Heart right ventricle (tissue), 16 donors: ENCODE measurements at regions not wholly inside any gene's neighbourhood (a gene's known extent, or its start where the extent isn't known, plus 50 kb on each side); places are given as distances from the start of the nearest gene placed in this dataset.

Experiments
- ATAC-seq, 8 donors: fragments of 200-7000 bp; cut with Tn5 transposase; one replicate each; pipeline ENCODE4 v1.9.1; 2020; ENCODE audit warnings: mild to moderate bottlenecking in 8 of 8, moderate library complexity in 8 of 8, moderate number of reproducible peaks in 1 of 8
- DNase-seq, 2 donors: peaks; one replicate each; pipeline ENCODE4 v3.0.0-alpha.2; 2020
- H3K27ac ChIP-seq, 10 donors: fragments of 200-600 bp; sonication (generic) in 2 of 10; one replicate each; pipeline versions ENCODE4 v1.5.0 to v1.8.0; 2020 to 2022; ENCODE audit warnings: mild to moderate bottlenecking in 3 of 10
- H3K27me3 ChIP-seq, 7 donors: fragments of 200-600 bp; one replicate each; pipeline ENCODE4 v1.8.0; 2021 to 2022; ENCODE audit warnings: mild to moderate bottlenecking in 2 of 7
- H3K36me3 ChIP-seq, 9 donors: fragments of 200-600 bp; sonication (generic) in 1 of 9; one replicate each; pipeline versions ENCODE4 v1.5.0 to v1.8.0; 2020 to 2022; ENCODE audit warnings: mild to moderate bottlenecking in 2 of 9
- H3K4me1 ChIP-seq, 9 donors: fragments of 200-600 bp; sonication (generic) in 1 of 9; one replicate each; pipeline versions ENCODE4 v1.5.0 to v1.8.0; 2020 to 2022; ENCODE audit warnings: mild to moderate bottlenecking in 4 of 9
- H3K4me3 ChIP-seq, 10 donors: fragments of 200-600 bp; sonication (generic) in 2 of 10; one replicate each; pipeline versions ENCODE4 v1.5.0 to v1.8.0; 2020 to 2022; ENCODE audit warnings: mild to moderate bottlenecking in 7 of 10, moderate library complexity in 2 of 10
- H3K9me3 ChIP-seq, 11 donors: fragments of 200-600 bp in 10 of 11; sonication (generic) in 2 of 11; one replicate each; pipeline versions ENCODE4 v1.5.0 to v1.8.0; 2013 to 2022; ENCODE audit warnings: mild to moderate bottlenecking in 2 of 11, control low read depth in 1 of 11, moderate library complexity in 1 of 11
- CTCF ChIP-seq, 9 donors: fragments of 200-600 bp; sonication (generic) in 2 of 9; IDR thresholded peaks; one replicate each; pipeline versions ENCODE4 v1.5.0 to v1.8.0; 2021 to 2022; ENCODE audit warnings: antibody characterized with exemption in 9 of 9, mild to moderate bottlenecking in 5 of 9, moderate library complexity in 1 of 9
- WGBS, 2 donors: extraction: QIAGEN DNeasy Blood & Tissue Kit; methylation state at CpG; one replicate each; pipeline ENCODE4 v1.1.7; 2013; ENCODE audit warnings: inconsistent platforms in 1 of 2; 5-methylcytosine and 5-hydroxymethylcytosine counted together
- intact Hi-C, 10 donors: fragments of 100-400 bp; cut with DNase I; formaldehyde crosslinking; loops; one replicate each; pipeline versions ENCODE4 v1.11.1 to v1.14.2; 2022
- donor health status: Arrhythmogenic right ventricular cardiomyopathy.
- donor health status: ischemic (EF 13 %, LVEDD 7.1; RV severe dilation, severe dysfunction).
- donor health status: healthy with polysubstance abuse.
- donor health status: DM: no; HTN: yes; CAD: no.
- donor health status: DM: no; HTN: no; CAD: no.
- donor health status: ischemic (EF 25% LVEDD 6.9; RV normal size, moderate dysfunction).
- donor health status: ischemic (EF 25% LVEDD 5.7; RV mildly dilated, moderate dysfunction).
- donor health status: healthy.
- donor health status: DM: yes; HTN: yes; CAD: no.
- donor health status: Ischemic cardiomyopathy.
- donor health status: ischemic (EF 35%, LVEDD 5.7; RV mildly dilated, moderate dysfunction).
- donor health status: nonischemic (EF 11% LVEDD 7.7; RV severe dilation, severe dysfunction).
- donor health status: DM: yes; HTN: yes; CAD: no.
- donor health status: PGD.
- donor health status: ischemic (EF 29% LVEDD 5.4; RV normal size, mild dysfunction).
- donor health status: nonischemic (EF 23%, LVEDD 6.1; RV moderate dilation, normal function).

- H3K4me1 ChIP-seq: peaks cover 0 to 19% (median 5%) of the 10 kb centered on the region in 9 donors
- intact Hi-C loops: loop anchor here in 6 of 10 donors (5.0 to 10.0 kb wide), 9 partner anchors 92 to 852 kb away; partner anchors contain the start of gene PRKACB (in 3 of the 6)
- no peak for TF ChIP-seq CTCF (IDR thresholded peaks at IDR 0.05)
- H3K27ac ChIP-seq: no peak overlapping the region
- no peak overlapping the region for H3K4me3 ChIP-seq
- ATAC-seq (no peak), DNase-seq (no peak)
- H3K36me3 ChIP-seq: no peaks in the 10 kb centered on the region
- WGBS, 2 donors: 63 to 73% methylated on average over 3 of the region's 3 CpGs
- H3K9me3 ChIP-seq: no peaks in the 10 kb centered on the region
- peaks cover 0 to 10% (median 0%) of the 10 kb centered on the region in 7 donors for H3K27me3 ChIP-seq
Observed at GRCh38 chr1:84756455-84757082, 66.3 kb upstream of the SSX2IP start.

- H3K36me3 ChIP-seq: no peaks in the 10 kb centered on the region
- H3K27ac ChIP-seq: no peak overlapping the region
- intact Hi-C loops: loop anchor here in 6 of 10 donors (5.0 to 10.0 kb wide), 9 partner anchors 91 to 851 kb away; partner anchors contain the start of gene PRKACB (in 3 of the 6)
- H3K9me3 ChIP-seq: no peaks in the 10 kb centered on the region
- 82 to 83% methylated on average over 3 of the region's 3 CpGs for WGBS, 2 donors
- ATAC-seq (no peak), DNase-seq (no peak)
- peaks cover 0 to 19% (median 5%) of the 10 kb centered on the region in 9 donors for H3K4me1 ChIP-seq
- peaks cover 0 to 10% (median 0%) of the 10 kb centered on the region in 7 donors for H3K27me3 ChIP-seq
- TF ChIP-seq CTCF (IDR thresholded peaks at IDR 0.05): no peak
- H3K4me3 ChIP-seq: no peak overlapping the region
Observed at GRCh38 chr1:84756001-84756400, 65.7 kb upstream of the SSX2IP start.

- H3K9me3 ChIP-seq: no peaks in the 10 kb centered on the region
- no peak for ATAC-seq
- no peak overlapping the region for H3K27ac ChIP-seq
- H3K4me3 ChIP-seq: no peak overlapping the region
- TF ChIP-seq CTCF (IDR thresholded peaks at IDR 0.05): no peak
- no peak for DNase-seq
- peaks cover 0 to 19% (median 5%) of the 10 kb centered on the region in 9 donors for H3K4me1 ChIP-seq
- intact Hi-C loops: loop anchor here in 6 of 10 donors (5.0 to 10.0 kb wide), 9 partner anchors 90 to 850 kb away; partner anchors contain the start of gene PRKACB (in 3 of the 6)
- WGBS, 2 donors: 85 to 86% methylated on average over 8 of the region's 8 CpGs
- H3K36me3 ChIP-seq: no peaks in the 10 kb centered on the region
- H3K27me3 ChIP-seq: peaks cover 0 to 10% (median 0%) of the 10 kb centered on the region in 7 donors
Observed at GRCh38 chr1:84755216-84755615, 65.0 kb upstream of the SSX2IP start.

GRCh38 chr1:84754386-84754703 lies 64.1 kb upstream of the SSX2IP start:
- no peak for TF ChIP-seq CTCF (IDR thresholded peaks at IDR 0.05)
- Histone ChIP-seq H3K27ac (no peak overlapping the region), H3K9me3 (no peaks in the 10 kb centered on the region), H3K4me1 (peaks cover 0 to 14% (median 3%) of the 10 kb centered on the region in 9 donors), H3K27me3 (peaks cover 0 to 10% (median 0%) of the 10 kb centered on the region in 7 donors), H3K36me3 (no peaks in the 10 kb centered on the region), H3K4me3 (no peak overlapping the region)
- ATAC-seq (no peak), DNase-seq (no peak)
- WGBS, 2 donors: 50 to 56% methylated on average over 21 of the region's 21 CpGs
- intact Hi-C loops: loop anchor here in 9 of 10 donors (5.0 to 10.0 kb wide), 11 partner anchors 90 to 850 kb away; partner anchors contain the start of gene PRKACB (in 3 of the 9)
